ENCODE measurements at regions not wholly inside any gene's neighbourhood (a gene's known extent, or its start where the extent isn't known, plus 50 kb on each side); places are given as distances from the start of the nearest gene placed in this dataset.

DNA sequence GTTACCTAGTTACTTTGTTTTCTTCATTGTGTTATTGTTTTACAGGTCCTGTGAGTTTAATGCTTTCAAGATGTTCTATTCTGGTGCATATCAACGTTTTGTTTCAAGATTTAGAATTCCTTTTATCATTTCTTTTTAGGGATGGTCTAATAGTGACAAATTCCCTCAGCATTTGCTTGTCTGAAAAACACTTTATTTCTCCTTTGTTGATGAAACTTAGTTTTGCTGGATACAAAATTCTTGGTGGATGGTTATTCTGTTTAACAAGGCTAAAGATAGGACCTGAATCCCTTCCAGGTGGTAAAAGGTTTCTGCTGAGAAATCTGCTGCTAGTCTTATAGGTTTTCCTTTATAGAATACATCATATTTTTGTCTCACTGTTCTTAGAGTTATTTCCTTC, 102.3 kb downstream of the RND3 start:
- TF ChIP-seq, protein P1, sequence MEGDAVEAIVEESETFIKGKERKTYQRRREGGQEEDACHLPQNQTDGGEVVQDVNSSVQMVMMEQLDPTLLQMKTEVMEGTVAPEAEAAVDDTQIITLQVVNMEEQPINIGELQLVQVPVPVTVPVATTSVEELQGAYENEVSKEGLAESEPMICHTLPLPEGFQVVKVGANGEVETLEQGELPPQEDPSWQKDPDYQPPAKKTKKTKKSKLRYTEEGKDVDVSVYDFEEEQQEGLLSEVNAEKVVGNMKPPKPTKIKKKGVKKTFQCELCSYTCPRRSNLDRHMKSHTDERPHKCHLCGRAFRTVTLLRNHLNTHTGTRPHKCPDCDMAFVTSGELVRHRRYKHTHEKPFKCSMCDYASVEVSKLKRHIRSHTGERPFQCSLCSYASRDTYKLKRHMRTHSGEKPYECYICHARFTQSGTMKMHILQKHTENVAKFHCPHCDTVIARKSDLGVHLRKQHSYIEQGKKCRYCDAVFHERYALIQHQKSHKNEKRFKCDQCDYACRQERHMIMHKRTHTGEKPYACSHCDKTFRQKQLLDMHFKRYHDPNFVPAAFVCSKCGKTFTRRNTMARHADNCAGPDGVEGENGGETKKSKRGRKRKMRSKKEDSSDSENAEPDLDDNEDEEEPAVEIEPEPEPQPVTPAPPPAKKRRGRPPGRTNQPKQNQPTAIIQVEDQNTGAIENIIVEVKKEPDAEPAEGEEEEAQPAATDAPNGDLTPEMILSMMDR (IDR thresholded peaks at IDR 0.05) = no peak
- DNase-seq (ENCODE audit: low spot score) (no peak), ATAC-seq (ENCODE audit: insufficient number of reproducible peaks, low FRiP score, low read depth) (no peak)
- H3K4me3 ChIP-seq = no peak overlapping the region
- H3K27me3 ChIP-seq (replicated peaks; ENCODE audit: insufficient read depth) = no peaks in the 10 kb centered on the region
- H3K36me3 ChIP-seq = no peaks in the 10 kb centered on the region
- H3K9me3 ChIP-seq = peaks cover 10% of the 10 kb centered on the region
- no peak overlapping the region for H3K27ac ChIP-seq
- no peaks in the 10 kb centered on the region for H3K4me1 ChIP-seq (ENCODE audit: control insufficient read depth in 1 of 2, low read depth in 2 of 2)

DNA sequence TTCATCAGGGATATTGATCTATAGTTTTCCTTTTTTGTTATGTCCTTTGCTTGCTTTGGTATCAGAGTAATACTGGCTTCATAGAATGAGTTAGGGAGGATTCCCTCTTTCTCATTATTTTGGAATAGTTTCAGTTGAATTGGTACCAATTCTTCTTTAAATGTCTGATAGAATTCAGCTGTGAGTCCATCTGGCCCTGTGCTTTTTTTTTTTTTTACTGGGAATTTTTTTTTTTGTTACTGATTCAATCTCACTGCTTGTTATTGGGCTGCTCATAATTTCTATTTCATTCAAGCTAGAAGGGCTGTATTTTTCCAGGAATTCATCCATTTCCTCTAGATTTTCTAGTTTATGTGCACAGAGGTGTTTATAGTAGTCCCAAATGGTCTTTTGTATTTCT, 103.9 kb downstream of the RND3 start:
- H3K9me3 ChIP-seq = peaks cover 10% of the 10 kb centered on the region
- TF ChIP-seq, protein P1 (IDR thresholded peaks at IDR 0.05) = no peak
- no peak for ATAC-seq (ENCODE audit: insufficient number of reproducible peaks, low FRiP score, low read depth)

GRCh38 chr2:150379166-150379565, 108.3 kb downstream of the RND3 start:
- no peak for DNase-seq (ENCODE audit: low spot score)
- H3K27ac ChIP-seq = no peak overlapping the region
- no peaks in the 10 kb centered on the region for H3K9me3 ChIP-seq
- H3K4me1 ChIP-seq (ENCODE audit: control insufficient read depth in 1 of 2, low read depth in 2 of 2) = no peaks in the 10 kb centered on the region
- H3K36me3 ChIP-seq = no peaks in the 10 kb centered on the region
- no peak for ATAC-seq (ENCODE audit: insufficient number of reproducible peaks, low FRiP score, low read depth)
- TF ChIP-seq, protein P1 (IDR thresholded peaks at IDR 0.05) = no peak
- no peak overlapping the region for H3K4me3 ChIP-seq
- no peaks in the 10 kb centered on the region for H3K27me3 ChIP-seq (replicated peaks; ENCODE audit: insufficient read depth)

More for the DNA sequence above, 103.9 kb downstream of the RND3 start:
- Histone ChIP-seq H3K4me1 (ENCODE audit: control insufficient read depth in 1 of 2, low read depth in 2 of 2) (no peaks in the 10 kb centered on the region), H3K4me3 (no peak overlapping the region), H3K27ac (no peak overlapping the region), H3K27me3 (replicated peaks; ENCODE audit: insufficient read depth) (no peaks in the 10 kb centered on the region), H3K36me3 (no peaks in the 10 kb centered on the region)
- DNase-seq (ENCODE audit: low spot score) = no peak

GRCh38 chr2:150378686-150379085, 108.8 kb downstream of the RND3 start:
- Histone ChIP-seq H3K27ac (no peak overlapping the region), H3K4me1 (ENCODE audit: control insufficient read depth in 1 of 2, low read depth in 2 of 2) (no peaks in the 10 kb centered on the region), H3K27me3 (replicated peaks; ENCODE audit: insufficient read depth) (no peaks in the 10 kb centered on the region), H3K36me3 (no peaks in the 10 kb centered on the region), H3K4me3 (no peak overlapping the region), H3K9me3 (no peaks in the 10 kb centered on the region)
- TF ChIP-seq, protein P1 (IDR thresholded peaks at IDR 0.05) = no peak
- ATAC-seq (ENCODE audit: insufficient number of reproducible peaks, low FRiP score, low read depth) (no peak), DNase-seq (ENCODE audit: low spot score) (no peak)

DNA sequence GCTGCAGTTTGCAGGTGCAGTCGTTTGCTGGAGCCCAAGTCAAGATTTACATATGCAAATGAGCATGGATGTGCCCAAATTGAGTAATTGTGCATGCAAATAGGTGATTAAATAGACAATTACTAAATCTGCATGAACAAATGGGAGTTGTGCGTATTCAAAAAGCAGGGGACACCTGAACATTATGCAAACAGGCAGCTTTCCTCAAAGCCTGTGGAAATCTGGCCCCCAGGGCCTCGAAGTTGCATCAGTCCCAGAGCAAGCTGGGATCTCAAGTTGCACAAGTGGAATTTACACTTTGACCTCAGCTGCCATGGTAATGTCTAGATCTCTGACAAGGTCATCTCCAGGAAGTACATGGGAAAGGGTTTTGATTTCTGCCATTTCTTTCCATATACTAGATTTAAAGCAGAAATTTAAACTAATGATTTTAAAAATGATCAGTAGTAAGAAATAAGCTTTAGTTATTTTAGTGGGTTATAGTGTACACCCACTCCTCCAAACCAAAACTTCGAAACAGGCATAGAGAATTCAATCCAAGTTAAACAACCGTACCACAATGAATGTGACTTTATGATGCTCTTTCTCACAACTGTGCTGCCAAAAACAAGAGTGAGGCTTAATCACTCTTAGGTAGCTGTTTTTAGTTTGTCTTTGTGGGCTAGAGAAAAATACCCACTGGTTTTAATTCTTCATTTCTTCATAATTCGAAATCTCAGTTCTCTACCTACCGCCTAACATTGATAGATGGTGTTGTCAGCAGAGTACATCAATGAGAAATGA, 110.7 kb downstream of the RND3 start:
- Histone ChIP-seq H3K36me3 (no peaks in the 10 kb centered on the region), H3K27me3 (replicated peaks; ENCODE audit: insufficient read depth) (no peaks in the 10 kb centered on the region), H3K27ac (no peak overlapping the region), H3K9me3 (no peaks in the 10 kb centered on the region), H3K4me3 (no peak overlapping the region), H3K4me1 (ENCODE audit: control insufficient read depth in 1 of 2, low read depth in 2 of 2) (no peaks in the 10 kb centered on the region)
- TF ChIP-seq, protein P1 (IDR thresholded peaks at IDR 0.05) = no peak
- no peak for ATAC-seq (ENCODE audit: insufficient number of reproducible peaks, low FRiP score, low read depth)
- DNase-seq (ENCODE audit: low spot score) = no peak

All from thoracic aorta (tissue), 2 donors.